ENCODE measurements at regions not wholly inside any gene's neighbourhood (a gene's known extent, or its start where the extent isn't known, plus 50 kb on each side); places are given as distances from the start of the nearest gene placed in this dataset.

DNA sequence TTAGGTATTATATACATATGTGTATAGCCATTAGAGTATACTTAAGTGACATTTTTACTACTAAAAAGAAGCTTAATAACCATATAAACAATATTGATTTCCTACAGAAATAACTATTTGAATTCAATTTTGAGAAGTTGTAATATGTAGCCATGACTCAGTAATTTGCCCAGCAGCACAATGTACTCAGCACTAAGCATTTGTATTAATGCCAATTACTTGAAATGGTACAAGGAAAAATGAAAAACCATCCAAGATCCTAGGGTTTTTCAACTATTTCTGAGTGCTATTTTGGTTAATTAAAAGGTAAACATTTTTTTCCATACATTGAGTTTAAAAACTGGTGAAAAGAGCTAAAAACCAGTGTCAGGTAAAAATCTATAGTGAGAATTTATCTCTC is 324.0 kb downstream of the KCNJ3 start:
- H3K27me3 ChIP-seq: no peaks in the 10 kb centered on the region
- no peak overlapping the region for H3K4me3 ChIP-seq
- H3K27ac ChIP-seq: no peak overlapping the region
- no peaks in the 10 kb centered on the region for H3K36me3 ChIP-seq
- no peak for TF ChIP-seq POLR2A (IDR thresholded peaks at IDR 0.05)
- TF ChIP-seq, protein P1, sequence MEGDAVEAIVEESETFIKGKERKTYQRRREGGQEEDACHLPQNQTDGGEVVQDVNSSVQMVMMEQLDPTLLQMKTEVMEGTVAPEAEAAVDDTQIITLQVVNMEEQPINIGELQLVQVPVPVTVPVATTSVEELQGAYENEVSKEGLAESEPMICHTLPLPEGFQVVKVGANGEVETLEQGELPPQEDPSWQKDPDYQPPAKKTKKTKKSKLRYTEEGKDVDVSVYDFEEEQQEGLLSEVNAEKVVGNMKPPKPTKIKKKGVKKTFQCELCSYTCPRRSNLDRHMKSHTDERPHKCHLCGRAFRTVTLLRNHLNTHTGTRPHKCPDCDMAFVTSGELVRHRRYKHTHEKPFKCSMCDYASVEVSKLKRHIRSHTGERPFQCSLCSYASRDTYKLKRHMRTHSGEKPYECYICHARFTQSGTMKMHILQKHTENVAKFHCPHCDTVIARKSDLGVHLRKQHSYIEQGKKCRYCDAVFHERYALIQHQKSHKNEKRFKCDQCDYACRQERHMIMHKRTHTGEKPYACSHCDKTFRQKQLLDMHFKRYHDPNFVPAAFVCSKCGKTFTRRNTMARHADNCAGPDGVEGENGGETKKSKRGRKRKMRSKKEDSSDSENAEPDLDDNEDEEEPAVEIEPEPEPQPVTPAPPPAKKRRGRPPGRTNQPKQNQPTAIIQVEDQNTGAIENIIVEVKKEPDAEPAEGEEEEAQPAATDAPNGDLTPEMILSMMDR (IDR thresholded peaks at IDR 0.05 in 4 of 5, conservative IDR thresholded peaks at IDR 0.05 in 1 of 5): no peak
- DNase-seq (no peak), ATAC-seq (no peak)
- H3K4me1 ChIP-seq: no peaks in the 10 kb centered on the region
- H3K9me3 ChIP-seq: no peaks in the 10 kb centered on the region
- in situ Hi-C loops (cut with MboI; ENCODE audit: low sequenced_read_pairs in 4 of 4) (no loop called here), intact Hi-C loops (cut with DNase I; ENCODE audit: low total_unique reads) (no loop called here)

DNA sequence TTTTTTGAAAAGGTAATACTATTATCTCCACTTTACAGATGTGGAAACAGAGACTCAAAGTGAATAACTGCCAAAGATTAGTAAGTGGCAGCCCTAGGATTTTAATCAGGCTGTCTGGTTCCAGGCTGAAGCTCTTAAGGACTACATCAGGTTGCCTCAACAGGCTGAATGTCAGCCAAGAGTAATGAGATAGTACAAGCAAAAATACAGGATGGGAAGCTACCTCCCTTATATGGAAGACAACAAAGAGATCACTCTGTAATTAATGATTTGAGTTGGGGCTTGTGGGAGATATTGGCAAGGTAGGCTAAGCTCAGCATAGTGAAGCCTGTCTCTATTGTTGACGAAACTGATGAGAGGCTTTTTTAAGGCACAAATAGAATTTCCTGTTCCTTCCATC is 323.1 kb downstream of the KCNJ3 start:
- DNase-seq: no peak
- H3K9me3 ChIP-seq: no peaks in the 10 kb centered on the region
- in situ Hi-C loops (cut with MboI; ENCODE audit: low sequenced_read_pairs in 4 of 4) (no loop called here), intact Hi-C loops (cut with DNase I; ENCODE audit: low total_unique reads) (no loop called here)
- no peaks in the 10 kb centered on the region for H3K36me3 ChIP-seq
- H3K27me3 ChIP-seq: no peaks in the 10 kb centered on the region
- no peaks in the 10 kb centered on the region for H3K4me1 ChIP-seq
- ATAC-seq: no peak
- no peak overlapping the region for H3K27ac ChIP-seq
- no peak overlapping the region for H3K4me3 ChIP-seq
- TF ChIP-seq, protein P1 (IDR thresholded peaks at IDR 0.05 in 4 of 5, conservative IDR thresholded peaks at IDR 0.05 in 1 of 5): no peak
- no peak for TF ChIP-seq POLR2A (IDR thresholded peaks at IDR 0.05)

DNA sequence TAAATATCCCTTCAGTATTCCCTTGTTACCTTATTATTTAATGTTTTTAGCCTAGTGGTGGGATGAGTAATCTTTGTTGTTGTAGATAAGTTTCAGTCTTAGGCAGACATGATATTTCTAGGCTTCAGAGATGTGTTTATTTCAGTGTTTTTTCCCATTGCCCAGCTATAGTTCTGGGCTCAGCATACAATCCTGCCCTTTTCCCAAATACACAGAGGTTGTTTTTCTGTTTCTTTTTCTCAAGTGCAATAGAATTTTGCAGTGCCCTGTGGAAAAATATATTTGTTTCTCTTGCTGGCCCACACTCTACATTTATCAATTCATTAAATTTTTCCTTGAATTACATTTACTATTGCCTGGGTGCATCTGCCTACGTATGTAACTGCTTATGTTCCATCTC is 321.8 kb downstream of the KCNJ3 start:
- no peak for DNase-seq
- Histone ChIP-seq H3K9me3 (no peaks in the 10 kb centered on the region), H3K27me3 (no peaks in the 10 kb centered on the region), H3K4me3 (no peak overlapping the region), H3K36me3 (no peaks in the 10 kb centered on the region), H3K4me1 (no peaks in the 10 kb centered on the region), H3K27ac (no peak overlapping the region)
- intact Hi-C loops (cut with DNase I; ENCODE audit: low total_unique reads) (no loop called here), in situ Hi-C loops (cut with MboI; ENCODE audit: low sequenced_read_pairs in 4 of 4) (no loop called here)
- no peak for TF ChIP-seq POLR2A (IDR thresholded peaks at IDR 0.05)
- TF ChIP-seq, protein P1 (IDR thresholded peaks at IDR 0.05 in 4 of 5, conservative IDR thresholded peaks at IDR 0.05 in 1 of 5): no peak
- ATAC-seq: no peak

DNA sequence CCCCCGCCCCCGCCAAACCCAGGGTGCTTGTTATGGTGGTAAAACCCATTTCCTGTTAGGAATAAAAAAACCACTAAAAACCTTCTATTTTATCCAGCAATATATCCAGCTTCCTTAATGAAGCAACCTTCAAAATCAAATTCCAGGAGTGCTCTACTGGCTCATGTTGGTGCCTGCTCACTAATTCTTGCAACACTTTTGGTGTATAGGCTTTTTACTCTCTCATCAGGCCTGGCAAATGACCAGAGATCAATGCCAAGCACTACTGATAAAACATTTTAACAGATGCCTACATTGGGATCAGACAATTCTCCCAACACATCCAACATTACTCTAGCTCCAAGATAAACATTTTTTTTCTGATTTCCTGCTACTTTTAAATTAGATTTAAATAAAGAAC is 312.4 kb downstream of the KCNJ3 start:
- Histone ChIP-seq H3K4me1 (no peaks in the 10 kb centered on the region), H3K27ac (no peak overlapping the region), H3K9me3 (no peaks in the 10 kb centered on the region), H3K36me3 (no peaks in the 10 kb centered on the region), H3K4me3 (no peak overlapping the region), H3K27me3 (no peaks in the 10 kb centered on the region)
- DNase-seq: no peak
- TF ChIP-seq, protein P1 (IDR thresholded peaks at IDR 0.05 in 4 of 5, conservative IDR thresholded peaks at IDR 0.05 in 1 of 5): no peak
- TF ChIP-seq POLR2A (IDR thresholded peaks at IDR 0.05): no peak
- intact Hi-C loops (cut with DNase I; ENCODE audit: low total_unique reads): no loop called here
- no peak for ATAC-seq
- in situ Hi-C loops (cut with MboI; ENCODE audit: low sequenced_read_pairs in 4 of 4): no loop called here

DNA sequence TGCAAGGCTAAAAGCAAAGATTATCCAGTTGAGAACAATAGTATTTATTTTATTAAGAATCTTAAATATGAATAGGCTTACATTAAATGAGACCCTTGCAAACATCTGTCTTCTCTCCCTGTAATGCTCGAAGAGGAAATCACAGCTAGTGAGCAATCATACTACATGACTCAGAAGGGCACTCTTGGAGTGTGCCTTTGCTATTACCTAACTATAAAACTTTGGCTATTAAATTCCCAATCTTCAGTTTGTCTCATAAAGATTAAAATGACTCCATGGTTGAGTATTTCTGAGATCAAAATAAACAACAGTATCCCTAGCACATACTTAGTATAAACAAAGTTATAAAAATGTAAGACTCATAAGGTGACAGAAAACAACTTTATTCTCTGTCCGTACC is 296.9 kb downstream of the KCNJ3 start:
- Histone ChIP-seq H3K27me3 (no peaks in the 10 kb centered on the region), H3K4me3 (no peak overlapping the region), H3K36me3 (no peaks in the 10 kb centered on the region), H3K27ac (no peak overlapping the region), H3K9me3 (no peaks in the 10 kb centered on the region), H3K4me1 (no peaks in the 10 kb centered on the region)
- intact Hi-C loops (cut with DNase I; ENCODE audit: low total_unique reads) (no loop called here), in situ Hi-C loops (cut with MboI; ENCODE audit: low sequenced_read_pairs in 4 of 4) (no loop called here)
- no peak for DNase-seq
- ATAC-seq: no peak
- TF ChIP-seq, protein P1 (IDR thresholded peaks at IDR 0.05 in 4 of 5, conservative IDR thresholded peaks at IDR 0.05 in 1 of 5): no peak
- TF ChIP-seq POLR2A (IDR thresholded peaks at IDR 0.05): no peak
